ENCODE measurements at regions not wholly inside any gene's neighbourhood (a gene's known extent, or its start where the extent isn't known, plus 50 kb on each side); places are given as distances from the start of the nearest gene placed in this dataset.

DNA sequence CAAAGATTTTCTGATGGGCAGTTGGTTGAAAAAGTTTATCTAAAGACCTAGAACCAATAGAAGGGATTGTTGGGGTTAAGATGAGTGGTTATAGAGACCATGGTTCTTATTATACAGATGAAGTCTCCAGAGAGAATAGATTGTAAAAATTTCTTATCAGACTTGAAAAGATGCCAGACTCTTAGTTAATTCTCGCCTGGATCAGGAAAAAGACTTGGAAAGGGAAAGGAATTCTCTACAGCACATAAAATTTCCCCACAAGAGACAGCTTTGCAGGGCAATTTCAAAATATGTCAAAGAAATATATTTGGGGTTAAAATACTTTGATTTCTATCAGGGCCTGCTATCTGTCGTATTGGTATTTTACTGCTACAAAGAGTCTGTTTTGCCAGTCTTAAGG, 582.6 kb downstream of the UTRN start:
- DNase-seq (ENCODE audit: low spot score) (no peak), FAIRE-seq (no peak)

DNA sequence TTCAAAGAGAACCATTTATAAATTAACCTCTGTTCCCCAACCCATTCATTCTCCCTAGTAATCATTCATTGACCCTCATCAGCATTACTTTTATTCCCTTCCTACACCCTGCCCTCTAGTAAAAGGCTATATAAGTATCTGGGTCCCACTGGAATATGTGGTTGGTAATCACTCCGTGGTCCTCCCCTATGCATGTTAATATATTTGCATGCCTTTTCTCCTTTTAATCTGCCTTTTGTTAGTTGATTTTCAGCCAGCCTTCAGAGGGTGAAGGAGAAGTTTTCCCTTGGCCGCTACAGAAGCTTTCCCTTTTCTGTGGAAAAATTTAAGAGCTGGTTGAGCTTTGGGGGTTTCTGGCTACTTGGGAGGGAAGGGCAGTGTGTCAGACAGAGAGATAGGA, 585.6 kb downstream of the UTRN start:
- no peak for DNase-seq (ENCODE audit: low spot score)
- no peak for FAIRE-seq

DNA sequence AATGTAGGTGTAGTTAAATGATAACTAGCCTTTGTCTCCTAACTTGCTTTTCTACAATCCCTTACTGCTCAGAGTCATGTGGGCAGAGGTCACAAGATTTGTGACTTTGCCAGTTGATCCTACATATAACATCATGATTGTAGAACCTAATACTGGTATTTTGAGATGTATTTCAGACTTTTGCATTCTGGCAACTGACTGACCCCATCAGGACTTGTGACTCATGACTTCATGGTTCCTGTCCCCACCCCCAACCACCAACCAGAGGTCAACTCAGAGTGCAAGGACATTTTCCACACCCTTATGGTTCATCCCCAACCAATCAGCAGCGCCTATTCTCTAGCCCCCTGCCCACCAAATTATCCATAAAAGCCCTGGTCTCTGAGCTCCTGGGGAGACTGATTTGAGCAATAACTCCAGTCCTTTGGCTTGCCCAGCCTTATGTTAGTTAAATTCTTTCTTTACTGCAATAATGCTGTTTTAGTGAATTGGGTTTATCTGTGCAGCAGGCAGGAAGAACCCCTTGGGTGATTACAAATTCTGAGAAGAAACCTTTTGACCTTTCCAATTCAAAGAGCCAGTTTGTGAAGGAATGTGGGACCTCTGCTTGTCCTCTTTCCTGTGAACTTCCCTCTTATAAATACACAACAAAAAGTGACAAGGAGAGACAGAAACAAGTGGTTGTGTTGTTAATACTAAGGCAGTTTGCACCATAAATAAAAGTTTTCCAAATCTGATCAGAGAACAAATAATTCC, 588.7 kb downstream of the UTRN start:
- DNase-seq (ENCODE audit: low spot score) (no peak), FAIRE-seq (no peak)

DNA sequence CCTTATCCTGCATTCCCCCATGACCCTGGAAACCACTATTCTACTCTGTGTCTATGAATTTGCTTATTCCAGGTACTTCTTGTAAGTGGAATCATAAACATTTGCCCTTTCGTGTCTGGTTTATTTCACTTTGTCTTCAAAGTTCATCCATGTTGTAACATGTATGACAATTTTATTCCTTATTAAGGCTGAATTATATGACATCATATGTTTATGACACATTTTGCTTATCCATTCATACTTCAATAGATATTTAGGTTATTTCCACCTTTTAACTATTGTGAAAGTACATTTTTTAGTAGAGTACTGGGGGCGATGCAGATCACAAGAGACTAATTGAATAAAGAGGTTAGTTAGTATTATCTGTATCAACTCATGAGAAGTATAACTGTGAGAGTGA, 591.6 kb downstream of the UTRN start:
- no peak for FAIRE-seq
- DNase-seq (ENCODE audit: low spot score), result no peak

DNA sequence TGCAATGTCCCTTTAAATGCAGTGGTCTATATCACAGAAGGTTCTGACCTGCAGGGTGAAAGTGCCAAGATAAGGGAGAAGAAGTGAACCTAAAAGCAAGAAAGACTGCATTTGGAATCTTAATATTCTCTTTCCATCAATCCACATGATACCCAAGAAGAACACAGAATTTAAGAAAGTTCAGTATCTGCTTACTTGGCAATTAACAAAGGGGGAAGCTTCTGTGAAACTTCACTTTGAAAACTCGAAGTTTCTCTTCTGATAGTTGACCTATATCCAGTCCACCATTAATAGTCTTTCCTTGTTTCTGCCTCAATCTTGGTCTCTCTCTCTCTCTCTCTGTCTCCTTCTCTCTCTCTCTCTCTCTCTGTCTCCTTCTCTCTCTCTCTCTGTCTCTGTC, 592.0 kb downstream of the UTRN start:
- no peak for FAIRE-seq
- DNase-seq (ENCODE audit: low spot score), result no peak

DNA sequence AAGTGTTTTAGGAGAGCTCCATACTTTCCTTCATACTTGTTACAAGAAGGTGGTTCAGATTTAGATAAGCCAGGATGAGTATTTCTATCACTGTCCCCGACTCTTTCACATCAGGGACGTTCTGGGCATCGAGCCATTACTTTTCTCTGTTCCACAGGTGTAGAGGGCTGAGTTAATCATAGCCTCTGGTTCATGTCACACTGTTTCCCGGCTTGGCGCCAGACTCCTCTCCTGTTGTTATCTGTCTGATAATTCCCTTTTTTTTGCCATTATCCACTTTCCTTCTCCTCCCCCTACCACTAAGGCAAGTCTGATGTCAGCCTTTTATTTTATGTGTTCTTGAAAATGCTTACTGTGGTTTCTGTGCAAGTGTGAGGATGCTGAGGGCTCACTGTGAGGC, 593.4 kb downstream of the UTRN start:
- DNase-seq (ENCODE audit: low spot score) (no peak), FAIRE-seq (no peak)

DNA sequence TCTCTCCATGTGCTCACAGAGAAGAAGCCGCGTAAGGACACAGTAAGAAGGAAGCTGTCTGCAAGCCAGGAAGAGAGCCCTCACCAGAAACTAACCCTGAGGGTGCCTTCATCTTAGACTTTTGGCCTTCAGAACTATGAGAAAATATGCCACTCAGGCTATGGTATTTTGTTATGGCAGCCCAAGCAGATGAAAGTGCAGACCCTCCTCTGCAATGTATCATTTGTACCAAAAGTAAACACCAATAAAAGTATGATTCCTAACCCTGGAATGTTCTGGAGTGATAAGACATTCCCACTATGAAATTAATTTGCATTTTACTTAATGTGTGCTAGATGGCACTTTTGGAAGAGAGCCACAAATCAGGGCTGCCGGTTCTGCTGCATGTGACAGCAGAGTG, 594.3 kb downstream of the UTRN start:
- DNase-seq (ENCODE audit: low spot score), result no peak
- FAIRE-seq, result no peak

DNA sequence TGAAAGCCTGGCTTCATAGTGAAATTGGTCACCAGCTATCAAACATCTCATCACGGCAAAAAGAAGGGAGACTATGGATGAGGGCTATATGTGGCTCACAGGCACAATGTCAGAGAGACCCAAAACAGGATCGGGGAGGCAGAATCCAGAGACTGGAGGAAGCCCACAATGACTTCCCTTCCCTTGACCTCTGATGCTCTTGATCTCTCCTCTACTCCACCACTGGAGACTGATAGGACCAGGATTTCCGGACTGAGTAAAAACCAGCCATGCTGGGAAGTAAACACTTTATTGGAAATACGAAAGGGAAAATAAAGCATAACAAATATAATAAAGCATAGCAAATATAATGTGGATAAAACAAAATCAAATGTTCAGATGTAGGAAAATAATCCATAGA, 597.3 kb downstream of the UTRN start:
- no peak for DNase-seq (ENCODE audit: low spot score)
- FAIRE-seq, result no peak

DNA sequence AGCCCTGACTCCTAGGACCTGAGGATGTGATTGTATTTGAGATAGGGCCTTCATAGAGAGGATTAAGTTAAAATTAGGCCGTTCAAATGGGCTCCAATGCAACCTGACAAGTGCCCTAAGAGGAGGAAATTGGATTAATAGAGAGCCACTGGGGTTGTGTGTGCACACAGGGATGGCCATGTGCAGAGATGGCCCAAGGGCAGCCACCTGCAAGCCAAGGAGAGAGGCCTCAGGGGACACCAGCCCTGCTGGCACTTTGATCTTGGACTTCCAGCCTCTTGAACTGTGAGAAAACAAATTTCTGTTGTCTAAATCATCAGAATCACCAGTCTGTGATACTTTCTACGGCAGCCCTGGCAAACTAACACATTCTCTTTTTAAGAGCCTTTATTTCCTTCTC, 598.8 kb downstream of the UTRN start:
- FAIRE-seq (no peak), DNase-seq (ENCODE audit: low spot score) (no peak)

DNA sequence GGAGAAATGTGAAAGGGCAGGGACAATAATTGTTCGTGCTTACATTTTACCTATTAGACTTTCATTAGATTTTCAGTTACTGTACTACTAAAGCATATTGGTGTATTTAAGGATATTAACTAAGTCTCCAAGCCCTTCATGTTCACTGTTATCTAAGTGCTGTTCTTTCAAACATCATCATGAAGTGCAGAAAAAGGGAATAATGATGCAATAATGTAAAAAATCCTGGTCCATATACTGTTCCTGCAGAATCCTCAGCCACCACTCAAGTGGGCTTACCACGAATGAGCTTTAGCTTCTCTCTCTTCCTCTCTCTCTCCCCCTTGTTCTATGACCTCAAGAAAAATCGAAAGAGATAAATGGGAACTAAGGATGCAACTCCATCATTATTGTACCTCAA, 600.7 kb downstream of the UTRN start:
- DNase-seq (ENCODE audit: low spot score) (no peak), FAIRE-seq (no peak)

DNA sequence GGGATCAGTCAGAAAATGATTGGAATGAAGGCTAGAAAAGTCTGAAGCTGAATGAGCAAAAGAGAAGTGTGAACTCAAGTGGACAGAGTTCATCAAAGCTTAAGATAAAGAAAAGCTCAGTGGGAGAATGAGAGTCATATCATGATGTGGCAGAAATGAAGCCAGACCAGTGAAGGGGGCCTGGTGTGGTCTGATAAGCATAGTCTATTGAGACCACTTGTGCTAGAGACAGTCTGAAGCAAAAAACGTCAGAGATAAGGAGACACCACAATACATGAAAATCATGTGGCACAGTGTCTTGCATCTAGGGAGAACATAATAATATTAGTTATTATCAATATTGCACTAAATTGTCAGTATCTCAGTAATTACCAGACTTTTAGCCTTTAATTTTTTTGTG, 601.5 kb downstream of the UTRN start:
- DNase-seq (ENCODE audit: low spot score) (no peak), FAIRE-seq (no peak)

DNA sequence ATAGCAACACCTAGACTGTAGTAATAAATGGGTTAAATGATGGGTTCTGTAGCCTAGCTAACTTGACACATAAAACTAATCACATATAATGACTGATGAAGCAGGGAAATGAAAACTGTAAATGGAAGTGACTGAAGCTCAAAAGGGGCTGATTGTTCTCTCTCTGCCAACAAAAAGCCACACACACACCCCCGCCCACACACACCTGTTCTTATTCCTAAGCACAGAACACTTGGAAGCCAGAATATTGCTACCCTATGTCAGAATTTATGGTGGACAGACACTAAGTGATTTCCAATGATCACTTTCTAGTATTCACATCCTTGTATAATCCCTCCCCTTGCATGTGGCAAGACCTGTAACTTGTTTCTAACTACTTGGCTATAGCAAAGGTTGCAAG, 603.5 kb downstream of the UTRN start:
- no peak for FAIRE-seq
- no peak for DNase-seq (ENCODE audit: low spot score)

DNA sequence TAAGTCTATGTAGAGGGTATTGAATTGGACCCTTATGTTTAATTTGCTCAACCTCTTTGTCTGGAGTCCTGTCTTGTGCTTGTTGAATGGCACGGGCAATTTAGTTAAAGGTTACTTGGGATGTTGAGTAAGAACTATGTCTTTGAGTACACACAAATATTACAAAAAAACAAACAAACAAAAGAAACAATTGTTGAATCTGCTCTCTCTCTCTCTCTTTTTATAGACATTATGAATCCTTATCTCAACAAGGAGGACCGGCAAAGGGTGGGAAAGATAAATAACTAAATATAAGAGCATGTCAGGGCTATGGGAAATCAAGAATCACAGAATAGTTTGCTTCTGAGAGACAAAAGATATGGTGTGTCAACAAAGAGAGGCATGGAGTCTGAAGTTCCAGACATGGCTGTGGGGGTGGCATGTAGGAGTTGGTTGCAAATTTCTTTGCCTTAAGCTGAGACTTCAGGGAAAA, 608.6 kb downstream of the UTRN start:
- DNase-seq (ENCODE audit: low spot score), result no peak
- FAIRE-seq, result no peak

DNA sequence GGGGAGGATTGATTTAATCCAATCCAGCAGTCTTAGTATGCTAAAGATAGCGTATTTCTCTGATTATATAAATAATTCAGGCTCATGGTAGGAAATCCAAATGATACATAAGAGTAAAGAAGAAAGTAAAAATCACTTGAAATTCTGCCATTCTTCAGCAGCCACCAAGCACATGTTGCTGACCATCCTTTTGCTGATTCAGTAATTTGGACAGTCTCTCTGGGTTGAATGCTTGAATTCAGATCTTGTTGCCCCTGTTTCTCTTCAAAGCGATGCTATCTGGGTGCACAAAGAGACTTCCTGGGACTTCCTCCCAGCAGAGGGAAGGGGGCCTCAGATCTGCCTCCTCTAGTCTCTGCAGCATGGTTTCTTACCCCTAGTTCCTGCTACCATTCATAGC, 609.1 kb downstream of the UTRN start:
- DNase-seq (ENCODE audit: low spot score), result no peak
- FAIRE-seq, result no peak

DNA sequence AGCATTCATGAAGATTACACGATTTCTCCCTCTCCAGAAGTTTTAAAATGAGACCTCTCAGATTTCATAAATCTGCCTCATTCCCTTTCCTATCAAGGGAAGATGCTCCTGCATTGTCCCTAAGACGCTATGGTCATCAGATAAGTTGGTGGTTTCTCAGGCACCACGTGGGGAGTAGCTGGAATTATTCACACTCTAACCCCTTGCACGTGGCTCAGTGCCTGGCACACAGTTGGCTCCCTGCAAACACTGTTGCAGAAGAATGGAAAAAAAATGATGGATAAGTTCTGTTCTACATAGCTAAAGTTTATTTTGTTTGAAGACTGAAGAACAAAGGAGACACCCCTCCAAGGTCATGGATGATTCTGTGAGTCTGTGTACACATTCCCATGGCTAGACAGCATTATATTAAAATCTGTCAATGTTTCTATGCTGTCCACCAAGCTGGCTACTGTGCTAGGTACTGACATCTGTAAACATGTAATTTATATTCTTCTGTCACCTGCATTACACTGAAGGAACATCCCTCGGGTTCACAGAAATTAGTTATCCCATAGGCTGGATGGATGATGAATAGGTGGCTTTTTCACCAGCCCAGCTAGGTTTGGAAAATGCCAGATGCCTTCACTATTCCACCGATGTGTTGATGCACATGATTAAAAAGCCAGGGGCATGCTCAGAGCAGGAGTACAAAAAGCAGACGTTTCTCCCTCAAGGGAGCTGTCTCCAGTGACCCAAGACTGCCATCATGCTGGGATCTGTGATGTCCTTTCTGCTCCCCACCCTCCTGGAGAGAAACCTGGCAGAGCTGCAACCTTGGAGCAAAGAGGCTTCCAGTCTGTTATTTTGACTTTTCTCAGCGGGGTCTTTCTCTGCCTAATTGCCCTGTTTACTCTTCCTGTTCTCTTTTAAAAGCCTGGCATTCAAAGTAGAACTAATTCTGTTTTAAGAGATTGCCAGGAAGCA, 610.5 kb downstream of the UTRN start:
- DNase-seq (ENCODE audit: low spot score), result no peak
- FAIRE-seq, result no peak

DNA sequence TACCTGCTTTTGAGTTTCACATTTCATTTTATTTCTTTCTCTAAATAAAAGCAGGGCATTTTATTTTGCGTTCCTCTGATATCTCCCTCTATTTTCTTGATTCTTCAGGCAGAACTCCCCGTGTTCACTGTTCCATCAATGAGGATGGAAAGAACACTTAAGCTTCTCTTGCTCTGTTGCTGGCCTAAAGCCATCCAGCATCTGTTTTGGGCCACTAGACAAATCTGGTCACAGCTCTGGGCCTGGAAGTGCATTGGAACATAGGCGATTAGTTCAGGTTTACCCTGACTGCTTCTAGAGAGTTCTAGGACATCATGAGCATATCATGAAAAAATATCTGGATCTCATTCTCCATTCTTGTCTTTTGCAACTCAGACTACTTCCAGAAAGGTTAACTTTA, 611.2 kb downstream of the UTRN start:
- FAIRE-seq, result no peak
- no peak for DNase-seq (ENCODE audit: low spot score)

DNA sequence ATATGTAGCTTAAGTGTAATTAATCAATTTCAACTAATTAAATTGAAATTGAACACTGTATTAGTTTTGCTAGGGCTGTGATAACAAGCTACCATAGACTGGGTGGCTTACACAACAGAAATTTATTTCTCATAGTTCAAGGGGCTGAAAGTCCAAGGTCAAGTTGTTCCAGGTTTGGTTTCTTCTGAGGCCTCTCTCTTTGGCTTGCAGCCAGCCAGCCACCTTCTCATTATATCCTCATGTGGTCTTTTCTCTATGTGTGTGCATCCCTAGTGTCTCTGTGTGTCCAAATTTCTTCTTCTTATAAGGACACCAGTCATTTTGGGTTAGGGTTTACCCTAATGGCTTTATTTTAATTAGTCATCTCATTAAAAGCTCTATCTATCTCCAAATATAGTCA, 611.7 kb downstream of the UTRN start:
- FAIRE-seq (no peak), DNase-seq (ENCODE audit: low spot score) (no peak)

DNA sequence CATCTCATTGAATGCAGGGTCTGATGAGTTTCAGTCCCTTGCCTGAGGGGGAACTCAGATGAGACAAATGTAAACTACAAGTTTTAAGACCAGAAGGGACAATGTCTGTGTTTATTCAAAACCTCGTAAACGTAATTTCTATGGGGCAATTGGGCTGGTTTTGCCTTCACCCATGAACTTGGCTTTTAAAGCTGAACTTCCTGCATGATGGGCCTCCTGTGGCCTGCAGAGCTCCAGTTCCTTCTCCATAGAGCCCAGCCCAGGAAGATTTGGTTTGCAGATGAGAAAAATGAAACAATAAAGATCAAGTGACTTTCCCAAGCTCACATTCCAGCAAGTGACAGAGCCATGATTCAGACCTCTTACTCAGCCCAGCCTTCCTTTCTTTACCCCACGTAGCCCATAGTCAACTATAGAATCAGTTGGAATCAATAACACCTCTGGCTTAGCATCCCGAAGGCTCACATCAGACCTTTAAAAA, 612.3 kb downstream of the UTRN start:
- FAIRE-seq (peak; percentile 89), DNase-seq (ENCODE audit: low spot score) (peak; percentile 87)

DNA sequence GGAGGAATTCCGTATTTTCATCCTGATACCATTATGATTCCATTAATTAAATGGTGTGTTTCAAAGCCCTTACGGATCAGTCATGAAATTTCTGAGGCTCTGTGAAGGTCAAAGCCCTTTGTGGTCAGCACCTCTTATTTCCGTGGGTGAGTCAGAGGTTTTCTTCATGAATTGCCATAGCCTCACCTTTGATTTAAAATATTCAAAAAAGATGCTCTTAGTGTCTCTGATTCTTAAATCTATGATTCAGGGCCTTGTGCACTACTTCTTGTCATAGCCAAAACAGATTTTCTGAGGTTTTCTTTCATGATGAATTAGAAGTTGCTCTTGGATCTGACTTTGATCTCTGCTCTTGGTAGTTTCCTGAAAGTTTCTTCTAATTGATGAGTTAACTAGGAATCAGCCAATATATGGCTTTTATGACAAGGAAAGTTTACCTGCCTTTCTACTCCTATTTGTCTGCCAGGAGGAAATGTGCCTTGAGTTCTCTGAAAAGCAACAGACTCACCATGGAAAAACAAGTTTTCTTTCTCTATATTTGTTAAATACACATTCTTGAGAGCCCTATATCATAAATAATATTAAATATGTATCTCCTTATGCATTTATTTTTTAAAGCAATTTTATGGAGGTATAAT, 613.0 kb downstream of the UTRN start:
- no peak for FAIRE-seq

DNA sequence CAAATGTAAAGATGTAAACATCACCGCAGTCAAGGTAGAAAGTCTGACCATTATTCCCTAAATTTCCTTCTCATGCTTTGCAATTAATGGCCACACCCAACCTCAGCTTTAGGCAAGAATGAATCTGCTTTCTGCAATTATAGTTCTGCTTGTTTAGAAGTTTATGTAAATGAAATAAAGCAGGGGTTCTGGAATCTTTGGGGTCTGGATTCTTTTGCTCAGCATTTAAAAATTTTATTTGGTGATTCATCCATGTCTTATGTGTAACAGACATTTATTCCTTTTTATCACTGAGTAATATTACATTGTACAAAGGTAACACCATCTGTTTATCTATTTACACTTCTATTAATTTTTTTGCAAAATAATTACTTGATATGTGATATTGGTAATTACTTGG, 613.6 kb downstream of the UTRN start:
- no peak for DNase-seq (ENCODE audit: low spot score)
- FAIRE-seq, result no peak

More for the DNA sequence above, 613.0 kb downstream of the UTRN start:
- peak; percentile 65 for DNase-seq (ENCODE audit: low spot score)

DNA sequence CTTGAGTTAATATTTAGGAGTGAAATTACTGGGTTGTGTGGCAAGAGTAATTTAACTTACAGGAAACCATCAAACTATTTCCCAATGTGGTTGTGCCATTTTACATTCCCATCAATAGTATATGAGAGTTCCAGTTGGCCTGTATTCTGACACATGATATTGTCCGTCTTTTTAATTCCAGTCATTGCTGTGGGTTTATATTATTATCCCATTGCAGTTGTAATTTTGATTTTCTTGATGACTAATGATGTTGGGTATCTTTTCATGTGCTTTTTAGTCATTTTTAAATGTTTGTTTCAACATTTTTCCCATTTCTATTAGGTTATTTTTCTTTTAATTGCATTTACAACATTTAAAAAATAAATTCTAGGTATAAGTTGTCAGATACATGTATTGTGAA, 614.0 kb downstream of the UTRN start:
- no peak for DNase-seq (ENCODE audit: low spot score)
- no peak for FAIRE-seq

DNA sequence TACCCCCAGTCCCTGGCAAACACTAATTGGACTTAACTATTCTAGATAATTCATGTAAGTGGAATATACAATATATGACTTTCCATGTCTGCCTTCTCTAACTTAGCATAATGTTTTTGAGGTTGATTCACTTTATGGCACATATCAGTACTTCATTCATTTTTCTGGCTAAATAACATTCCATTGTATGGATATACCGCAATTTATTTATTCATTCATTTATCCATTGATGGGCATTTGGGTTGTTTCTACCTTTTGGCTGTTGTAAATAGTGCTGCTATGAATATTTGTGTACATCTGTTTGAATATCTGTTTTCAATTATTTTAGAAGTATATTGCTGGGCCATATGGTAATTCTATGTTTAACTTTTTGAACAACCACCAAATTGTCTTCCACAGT, 616.3 kb downstream of the UTRN start:
- no peak for DNase-seq (ENCODE audit: low spot score)
- FAIRE-seq, result no peak

Measured in RCC 7860 (cell line).